Endothelial cell of umbilical vein (primary cell): ENCODE measurements at regions not wholly inside any gene's neighbourhood (a gene's known extent, or its start where the extent isn't known, plus 50 kb on each side); places are given as distances from the start of the nearest gene placed in this dataset.

Experiments used
- BruUV-seq: library from RNA; stranded (reverse); fragments of 400-500 nt; replicated peaks from 2 replicates; lab custom pipeline; 2021; lab: Mats Ljungman, UMichigan
- CTCF ChIA-PET: fragments of 300-600, 350-600 bp; sonication (Branson Sonifier 250); formaldehyde crosslinking; loops from one replicate; lab custom pipeline; 2021; ENCODE audit warnings: antibody characterized with exemption, inconsistent platforms; lab: Charles Lee
- POLR2A ChIA-PET: fragments of 300-600, 350-600 bp; sonication (Branson Sonifier 250); formaldehyde crosslinking; loops from one replicate; lab custom pipeline; 2021; ENCODE audit warnings: antibody characterized with exemption, inconsistent platforms; lab: Charles Lee
- DNase-seq: peaks from one replicate; pipeline ENCODE4 v3.0.0-alpha.2; 2011; ENCODE audit warnings: low read depth, low spot score
- FAIRE-seq: peaks from 2 replicates; lab custom pipeline; 2011; peaks lifted over from hg19 to GRCh38; lab: Jason Lieb, UNC
- H2AFZ ChIP-seq: 2 replicates; pipeline ENCODE4 v1.6.0; 2012; ENCODE audit warnings: low read depth, low read length, control low read depth, inconsistent platforms
- H3K27ac ChIP-seq: 2 replicates; pipeline ENCODE4 v1.5.1; 2011; ENCODE audit warnings: low read depth, mild to moderate bottlenecking, control low read depth, low read length, moderate library complexity; ENCODE audit not compliant: insufficient read depth
- H3K27me3 ChIP-seq, 2 experiments: 2 replicates each; pipeline versions ENCODE4 v1.6.0 to v1.6.1; 2011; ENCODE audit warnings: low read length in 2 of 2, mixed read lengths in 1 of 2; ENCODE audit not compliant: control insufficient read depth in 2 of 2, insufficient read depth in 2 of 2
- H3K36me3 ChIP-seq, 2 experiments: 2 replicates in 1 of 2; 3 replicates in 1 of 2; pipeline ENCODE4 v1.5.1; 2011; ENCODE audit warnings: low read length in 2 of 2, mild to moderate bottlenecking in 1 of 2, moderate library complexity in 1 of 2; ENCODE audit not compliant: control insufficient read depth in 2 of 2, insufficient read depth in 2 of 2; ENCODE audit errors: extremely low read depth in 1 of 2
- H3K4me1 ChIP-seq: 3 replicates; pipeline ENCODE4 v1.5.1; 2011; ENCODE audit warnings: mild to moderate bottlenecking, low read length; ENCODE audit not compliant: control insufficient read depth, insufficient read depth; ENCODE audit errors: extremely low read depth
- H3K4me2 ChIP-seq: 2 replicates; pipeline ENCODE4 v1.6.1; 2011; ENCODE audit warnings: low read length, control low read depth, mixed read lengths; ENCODE audit not compliant: insufficient read depth
- H3K4me3 ChIP-seq, 3 experiments: fragments of 200-600 bp in 1 of 3; sonication (generic), shearing (Covaris generic) in 1 of 3; replicated peaks in 1 of 3; 2 replicates each; pipeline ENCODE4 v1.5.1; 2011 to 2016; ENCODE audit warnings: control low read depth in 3 of 3, low read length in 3 of 3, mild to moderate bottlenecking in 2 of 3, inconsistent platforms in 1 of 3, low read depth in 1 of 3, moderate library complexity in 1 of 3; ENCODE audit not compliant: insufficient read depth in 1 of 3
- H3K79me2 ChIP-seq: 2 replicates; pipeline ENCODE4 v1.6.0; 2012; ENCODE audit warnings: low read length, inconsistent platforms; ENCODE audit not compliant: control insufficient read depth, insufficient read depth
- H3K9ac ChIP-seq: replicated peaks from 2 replicates; pipeline ENCODE3; 2011; ENCODE audit warnings: low read length, control low read depth; ENCODE audit not compliant: insufficient read depth; ENCODE audit errors: extremely low read depth
- H3K9me1 ChIP-seq: replicated peaks from 3 replicates; pipeline ENCODE4 v1.6.0; 2011; ENCODE audit warnings: mild to moderate bottlenecking, low read length; ENCODE audit not compliant: control insufficient read depth, insufficient read depth; ENCODE audit errors: extremely low read depth
- H3K9me3 ChIP-seq: replicated peaks from 2 replicates; pipeline ENCODE4 v1.5.1; 2012; ENCODE audit warnings: low read length, inconsistent platforms; ENCODE audit not compliant: control insufficient read depth, insufficient read depth
- H4K20me1 ChIP-seq: replicated peaks from 2 replicates; pipeline ENCODE3; 2011; ENCODE audit warnings: mild to moderate bottlenecking, low read length; ENCODE audit not compliant: control insufficient read depth, insufficient read depth; ENCODE audit errors: extremely low read depth
- CTCF ChIP-seq, 2 donors: IDR thresholded peaks; 1 replicate in 1 of 2; 2 replicates in 1 of 2; pipeline ENCODE4 v1.5.1; 2011; ENCODE audit warnings: low read length in 2 of 2, mild to moderate bottlenecking in 2 of 2, moderate library complexity in 2 of 2, control low read depth in 1 of 2, inconsistent platforms in 1 of 2, low read depth in 1 of 2; ENCODE audit not compliant: insufficient read depth in 1 of 2; ENCODE audit errors: extremely low read depth in 1 of 2
- EZH2 ChIP-seq: IDR thresholded peaks from 2 replicates; pipeline ENCODE4 v1.6.1; 2012; ENCODE audit warnings: borderline replicate concordance, low read depth, mild to moderate bottlenecking, moderate library complexity, low read length, inconsistent platforms; ENCODE audit not compliant: severe bottlenecking
- FOS ChIP-seq: IDR thresholded peaks from 2 replicates; pipeline ENCODE4 v1.6.1; 2011; ENCODE audit warnings: mild to moderate bottlenecking, low read length, moderate library complexity, borderline replicate concordance; ENCODE audit not compliant: insufficient read depth
- GATA2 ChIP-seq: IDR thresholded peaks from 2 replicates; pipeline ENCODE4 v1.7.0; 2011; ENCODE audit warnings: low read depth, mild to moderate bottlenecking, moderate library complexity, mixed read lengths, low read length; ENCODE audit not compliant: insufficient read length, insufficient read depth
- JUN ChIP-seq: IDR thresholded peaks from 2 replicates; pipeline ENCODE4 v1.6.1; 2011; ENCODE audit warnings: borderline replicate concordance, low read depth; ENCODE audit not compliant: insufficient read length, insufficient read depth
- MAX ChIP-seq: IDR thresholded peaks from 2 replicates; pipeline ENCODE4 v1.6.1; 2011; ENCODE audit not compliant: insufficient read depth, insufficient read length
- MYC ChIP-seq: IDR thresholded peaks from one replicate; pipeline ENCODE4 v1.6.1; 2011; ENCODE audit warnings: mild to moderate bottlenecking, low read depth, low read length
- POLR2A ChIP-seq: IDR thresholded peaks from 2 replicates; pipeline ENCODE4 v1.6.1; 2012; ENCODE audit warnings: low read depth, mild to moderate bottlenecking, control low read depth, low read length
- POLR2AphosphoS5 ChIP-seq: IDR thresholded peaks from 2 replicates; pipeline ENCODE4 v1.6.1; 2012; ENCODE audit warnings: low read depth, mild to moderate bottlenecking, control low read depth, low read length, moderate library complexity; ENCODE audit not compliant: insufficient read depth
- dilution Hi-C: fragments of 300-500 bp; cut with MboI; formaldehyde crosslinking; loops from one replicate; pipeline ENCODE4 v1.15.0; 2019; ENCODE audit warnings: low sequenced_read_pairs; ENCODE audit not compliant: extremely low pct_ligation_motif_present
- intact Hi-C: fragments of 100-400 bp; cut with micrococcal nuclease; formaldehyde crosslinking; loops from one replicate; pipeline ENCODE4 v1.10.0; 2022

- Histone ChIP-seq H3K27ac (no peak overlapping the region), H3K79me2 (no peaks in the 10 kb centered on the region), H3K4me2 (no peak overlapping the region), H3K4me1 (no peaks in the 10 kb centered on the region), H3K9me1 (no peaks in the 10 kb centered on the region), H3K27me3 (no peaks in the 10 kb centered on the region), H3K9ac (no peak overlapping the region), H2AFZ (no peak overlapping the region), H4K20me1 (no peaks in the 10 kb centered on the region), H3K9me3 (no peaks in the 10 kb centered on the region), H3K4me3 (no peak overlapping the region), H3K36me3 (no peaks in the 10 kb centered on the region)
- ChIA-PET CTCF (no interaction called here), POLR2A (no interaction called here)
- no peak for TF ChIP-seq POLR2AphosphoS5
- no peak for TF ChIP-seq JUN
- TF ChIP-seq GATA2, result no peak
- TF ChIP-seq EZH2, result no peak
- TF ChIP-seq MYC, result no peak
- no peak for TF ChIP-seq CTCF (IDR thresholded peaks at IDR 0.05; ENCODE audit: extremely low read depth in 1 of 2, insufficient read depth in 1 of 2, low read depth in 1 of 2, low read length in 2 of 2)
- no peak for TF ChIP-seq POLR2A
- TF ChIP-seq MAX, result no peak
- TF ChIP-seq FOS, result no peak
- BruUV-seq, result no TSS peak
- dilution Hi-C loops (no loop called here), intact Hi-C loops (no loop called here)
- FAIRE-seq (no peak), DNase-seq (no peak)
Measured at GRCh38 chr1:29878501-29878900, 642.2 kb downstream of the PTPRU start.
